AG04449 (cell line): ENCODE measurements at regions not wholly inside any gene's neighbourhood (a gene's known extent, or its start where the extent isn't known, plus 50 kb on each side); places are given as distances from the start of the nearest gene placed in this dataset.

Experiments used
- CTCF ChIA-PET: fragments of 350-600 bp; formaldehyde crosslinking; extraction: SDS; loops from one replicate; lab custom pipeline; 2021; ENCODE audit warnings: antibody characterized with exemption; lab: Yijun Ruan, JAX
- POLR2A ChIA-PET: fragments of 400-600, 350-600 bp; formaldehyde crosslinking; extraction: SDS; loops from one replicate; lab custom pipeline; 2020; ENCODE audit warnings: antibody characterized with exemption, inconsistent platforms; lab: Yijun Ruan, JAX
- DNase-seq: peaks from one replicate; pipeline ENCODE4 v3.0.0-alpha.2; 2010; ENCODE audit warnings: low read depth, low spot score
- H3K4me3 ChIP-seq: 2 replicates; pipeline ENCODE4 v1.5.1; 2011; ENCODE audit warnings: low read depth, mild to moderate bottlenecking, control low read depth, low read length
- TF ChIP-seq, protein P1 (sequence below): IDR thresholded peaks from one replicate; pipeline ENCODE4 v1.5.1; 2011; ENCODE audit warnings: mild to moderate bottlenecking, moderate library complexity, low read length, control low read depth, inconsistent platforms; ENCODE audit not compliant: insufficient read depth; ENCODE audit errors: missing control alignments

DNA sequence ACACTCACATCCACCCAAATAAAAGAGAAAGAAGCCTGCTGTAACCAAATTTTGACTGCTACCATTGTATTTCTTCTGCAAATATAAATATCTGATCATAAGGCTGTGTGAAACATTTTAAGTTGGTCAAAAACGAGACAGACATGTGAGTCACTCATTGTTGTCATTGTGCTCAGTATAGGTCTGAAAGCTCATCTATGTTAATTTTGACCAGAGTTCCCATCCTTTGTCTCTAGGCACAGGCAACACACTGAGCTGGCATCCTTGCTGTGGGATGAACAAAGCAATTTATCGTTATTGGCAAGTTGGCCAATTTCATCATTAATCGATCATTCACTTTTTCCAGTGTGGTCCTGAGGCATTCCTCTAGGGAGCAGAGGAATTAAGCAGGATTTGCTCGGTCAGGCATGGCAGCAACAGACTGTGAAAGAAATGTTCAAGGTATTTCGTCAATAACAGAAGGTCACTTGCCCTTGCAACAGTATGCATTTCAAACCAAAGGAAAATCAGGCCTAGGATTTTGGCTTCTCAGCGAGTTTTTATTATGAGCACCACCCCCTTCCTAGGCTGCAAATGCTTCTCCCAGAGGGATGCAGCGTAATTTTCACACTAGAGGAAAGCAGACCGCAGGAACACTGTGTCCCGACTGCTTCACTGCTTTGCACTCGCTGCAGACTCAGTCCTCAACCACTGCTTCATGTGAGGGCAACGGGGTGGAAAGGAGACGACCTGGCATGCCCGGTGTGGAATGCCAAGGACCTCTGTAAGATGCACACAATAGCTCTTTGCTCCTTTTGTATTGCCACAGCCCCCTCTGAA, 87.9 kb upstream of the SMYD2 start:
- POLR2A ChIA-PET = no interaction called here
- TF ChIP-seq, protein P1, sequence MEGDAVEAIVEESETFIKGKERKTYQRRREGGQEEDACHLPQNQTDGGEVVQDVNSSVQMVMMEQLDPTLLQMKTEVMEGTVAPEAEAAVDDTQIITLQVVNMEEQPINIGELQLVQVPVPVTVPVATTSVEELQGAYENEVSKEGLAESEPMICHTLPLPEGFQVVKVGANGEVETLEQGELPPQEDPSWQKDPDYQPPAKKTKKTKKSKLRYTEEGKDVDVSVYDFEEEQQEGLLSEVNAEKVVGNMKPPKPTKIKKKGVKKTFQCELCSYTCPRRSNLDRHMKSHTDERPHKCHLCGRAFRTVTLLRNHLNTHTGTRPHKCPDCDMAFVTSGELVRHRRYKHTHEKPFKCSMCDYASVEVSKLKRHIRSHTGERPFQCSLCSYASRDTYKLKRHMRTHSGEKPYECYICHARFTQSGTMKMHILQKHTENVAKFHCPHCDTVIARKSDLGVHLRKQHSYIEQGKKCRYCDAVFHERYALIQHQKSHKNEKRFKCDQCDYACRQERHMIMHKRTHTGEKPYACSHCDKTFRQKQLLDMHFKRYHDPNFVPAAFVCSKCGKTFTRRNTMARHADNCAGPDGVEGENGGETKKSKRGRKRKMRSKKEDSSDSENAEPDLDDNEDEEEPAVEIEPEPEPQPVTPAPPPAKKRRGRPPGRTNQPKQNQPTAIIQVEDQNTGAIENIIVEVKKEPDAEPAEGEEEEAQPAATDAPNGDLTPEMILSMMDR = no peak
- DNase-seq = no peak
- CTCF ChIA-PET = interaction anchor here (0.6 kb wide), 1 partner anchor 70 kb away, joined by 3 read pairs; no protein-coding TSS in a partner anchor
- no peak overlapping the region for H3K4me3 ChIP-seq

DNA sequence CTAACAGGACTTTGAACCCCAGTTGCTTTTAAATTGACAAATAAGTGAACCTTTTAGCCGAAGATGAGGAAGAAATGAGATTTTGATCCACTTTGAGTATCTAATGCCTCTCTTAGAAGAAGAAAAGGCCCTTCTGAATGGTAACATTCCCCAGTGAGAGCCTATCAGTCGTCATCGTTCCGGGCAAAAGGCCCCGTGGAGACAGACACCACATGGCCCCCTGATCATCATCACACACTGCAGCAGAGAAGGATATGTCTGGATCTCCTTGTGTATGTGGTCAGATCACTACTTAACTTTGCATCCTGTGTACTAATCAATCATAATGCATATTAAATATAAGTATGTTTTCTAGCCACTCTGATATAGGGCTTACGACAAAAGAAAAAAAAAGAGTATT, 87.3 kb upstream of the SMYD2 start:
- TF ChIP-seq, protein P1 = no peak
- no peak for DNase-seq
- POLR2A ChIA-PET = no interaction called here
- H3K4me3 ChIP-seq = no peak overlapping the region
- CTCF ChIA-PET = no interaction called here

DNA sequence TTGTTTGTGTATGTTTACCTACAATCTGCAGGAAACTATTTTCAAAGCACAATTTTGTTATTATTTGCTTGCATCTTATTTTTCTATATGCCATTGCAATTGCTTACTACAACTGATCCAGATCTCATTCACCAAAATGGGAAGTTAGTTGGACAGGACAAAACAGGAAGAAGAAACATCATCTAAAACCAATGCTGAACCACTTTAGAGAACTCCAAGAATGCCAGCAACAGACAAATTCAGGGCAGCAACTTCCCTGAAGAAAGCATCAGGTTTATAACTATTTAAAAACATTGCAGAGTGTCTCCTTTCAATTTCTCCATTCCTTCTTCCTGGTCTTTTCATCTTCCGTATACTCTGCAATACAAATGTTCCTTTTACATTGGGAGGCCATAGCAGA, 82.4 kb upstream of the SMYD2 start:
- H3K4me3 ChIP-seq = no peak overlapping the region
- POLR2A ChIA-PET = no interaction called here
- CTCF ChIA-PET = no interaction called here
- no peak for DNase-seq
- TF ChIP-seq, protein P1 = no peak

DNA sequence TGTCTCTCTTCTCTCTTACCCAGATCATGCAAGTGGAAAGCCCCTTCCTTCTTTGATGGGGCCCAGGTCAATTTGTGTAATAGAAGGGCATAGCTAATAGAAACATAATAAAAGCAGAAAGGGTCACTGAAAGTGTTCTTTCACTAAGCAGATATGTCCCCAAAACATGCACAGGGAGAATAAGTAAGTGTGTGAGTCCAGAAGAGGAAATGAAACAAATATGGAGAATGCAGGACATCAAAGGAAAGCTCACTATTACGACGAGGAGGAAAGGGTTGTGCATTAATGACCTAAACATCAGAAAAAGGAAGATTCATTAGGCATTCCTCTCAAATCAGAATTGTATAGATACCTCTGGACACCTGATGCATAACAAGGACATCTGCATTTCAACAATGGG, 81.4 kb upstream of the SMYD2 start:
- ChIA-PET POLR2A (no interaction called here), CTCF (interaction anchor here (0.8 to 1.6 kb wide), 4 partner anchors 10 to 77 kb away, joined by 3 to 6 read pairs (median 3); no protein-coding TSS in a partner anchor)
- no peak overlapping the region for H3K4me3 ChIP-seq
- no peak for DNase-seq
- TF ChIP-seq, protein P1 = no peak

DNA sequence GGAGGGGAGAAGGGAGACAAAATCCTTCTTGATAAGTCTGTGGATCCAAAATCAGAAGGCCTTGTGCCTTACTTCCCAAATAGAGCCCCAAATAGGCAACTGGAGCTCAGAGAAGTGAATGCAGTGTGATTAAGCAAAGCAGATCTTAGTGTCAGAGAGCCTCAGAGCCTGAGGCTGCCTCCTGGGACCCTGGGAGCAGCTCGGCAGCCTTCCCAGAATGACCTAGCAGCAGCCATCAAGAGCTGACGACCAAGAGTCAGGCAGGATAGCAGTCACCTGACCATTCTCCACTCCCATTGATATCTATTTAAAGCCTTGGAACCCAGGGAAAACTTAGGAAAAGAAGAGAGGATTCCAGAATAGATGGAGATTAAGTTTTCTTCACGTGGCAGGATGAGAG, 78.0 kb upstream of the SMYD2 start:
- DNase-seq = no peak
- H3K4me3 ChIP-seq = no peak overlapping the region
- TF ChIP-seq, protein P1 = no peak
- ChIA-PET POLR2A (no interaction called here), CTCF (interaction anchor here (1.2 to 2.6 kb wide), 2 partner anchors 10 to 58 kb away, joined by 4 to 16 read pairs; no protein-coding TSS in a partner anchor)

DNA sequence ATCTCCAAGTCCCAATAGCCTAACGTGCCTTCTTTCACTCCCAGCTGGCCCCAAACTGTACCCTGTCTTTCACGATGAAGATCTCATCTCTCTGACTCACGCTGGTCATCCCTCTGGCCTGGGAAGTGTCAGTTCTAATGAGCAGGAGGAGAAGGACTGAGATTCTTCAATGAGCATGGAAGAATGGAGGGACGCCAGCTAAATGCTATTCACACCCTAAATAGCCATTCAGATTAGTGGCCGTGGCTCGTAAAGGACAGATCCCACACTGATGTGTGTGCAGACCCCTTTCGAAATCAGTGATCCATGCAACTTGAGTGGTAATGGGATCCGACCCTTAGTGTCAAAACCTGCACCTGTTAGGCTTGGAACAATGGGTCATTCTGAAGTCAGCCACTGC, 75.9 kb upstream of the SMYD2 start:
- POLR2A ChIA-PET = no interaction called here
- no peak for DNase-seq
- H3K4me3 ChIP-seq = no peak overlapping the region
- TF ChIP-seq, protein P1 = no peak
- CTCF ChIA-PET = interaction anchor here (1.5 to 5.5 kb wide), 2 partner anchors 9 to 124 kb away, joined by 6 to 91 read pairs; no protein-coding TSS in a partner anchor
